ENCODE measurements at regions not wholly inside any gene's neighbourhood (a gene's known extent, or its start where the extent isn't known, plus 50 kb on each side); places are given as distances from the start of the nearest gene placed in this dataset.
"Not testable (repeated sequence)": the region's sequence is repeated elsewhere in the genome, so short reads cannot be mapped to it uniquely, and the experiment has no call there.

DNA sequence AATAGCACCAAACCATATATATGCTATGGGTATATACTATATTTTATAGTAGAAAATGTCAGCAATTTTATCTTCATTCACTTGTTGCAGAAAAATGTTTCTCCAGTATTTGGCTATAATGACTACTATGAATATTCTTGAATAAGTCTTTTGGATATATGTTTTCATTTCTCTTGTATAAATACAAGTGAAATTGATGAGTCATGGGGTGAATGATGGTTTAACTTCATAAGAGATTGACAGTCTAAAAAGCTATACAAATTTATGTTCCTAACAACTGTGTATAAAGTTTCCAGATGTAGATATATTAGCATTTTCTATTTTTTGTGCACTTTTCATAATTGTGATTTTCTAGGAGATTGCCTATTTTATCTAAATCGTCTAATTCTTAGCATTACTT lies 714.8 kb downstream of the TRHDE start:
- Histone ChIP-seq H3K36me3 (ENCODE audit: control insufficient read depth, insufficient read depth, low read length) (no peaks in the 10 kb centered on the region), H3K27ac (ENCODE audit: low read length) (no peak overlapping the region), H3K27me3 (ENCODE audit: control insufficient read depth, insufficient read depth, low read length) (no peaks in the 10 kb centered on the region), H3K4me3 (ENCODE audit: low read length) (no peak overlapping the region), H3K9me3 (ENCODE audit: control insufficient read depth, insufficient read depth, low read length) (peaks cover 3% of the 10 kb centered on the region), H3K4me1 (ENCODE audit: control insufficient read depth, insufficient read depth, low read length) (no peaks in the 10 kb centered on the region)
- TF ChIP-seq, protein P1, sequence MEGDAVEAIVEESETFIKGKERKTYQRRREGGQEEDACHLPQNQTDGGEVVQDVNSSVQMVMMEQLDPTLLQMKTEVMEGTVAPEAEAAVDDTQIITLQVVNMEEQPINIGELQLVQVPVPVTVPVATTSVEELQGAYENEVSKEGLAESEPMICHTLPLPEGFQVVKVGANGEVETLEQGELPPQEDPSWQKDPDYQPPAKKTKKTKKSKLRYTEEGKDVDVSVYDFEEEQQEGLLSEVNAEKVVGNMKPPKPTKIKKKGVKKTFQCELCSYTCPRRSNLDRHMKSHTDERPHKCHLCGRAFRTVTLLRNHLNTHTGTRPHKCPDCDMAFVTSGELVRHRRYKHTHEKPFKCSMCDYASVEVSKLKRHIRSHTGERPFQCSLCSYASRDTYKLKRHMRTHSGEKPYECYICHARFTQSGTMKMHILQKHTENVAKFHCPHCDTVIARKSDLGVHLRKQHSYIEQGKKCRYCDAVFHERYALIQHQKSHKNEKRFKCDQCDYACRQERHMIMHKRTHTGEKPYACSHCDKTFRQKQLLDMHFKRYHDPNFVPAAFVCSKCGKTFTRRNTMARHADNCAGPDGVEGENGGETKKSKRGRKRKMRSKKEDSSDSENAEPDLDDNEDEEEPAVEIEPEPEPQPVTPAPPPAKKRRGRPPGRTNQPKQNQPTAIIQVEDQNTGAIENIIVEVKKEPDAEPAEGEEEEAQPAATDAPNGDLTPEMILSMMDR (IDR thresholded peaks at IDR 0.05) = no peak
- ATAC-seq (no peak), DNase-seq (no peak)
- Mint-ChIP-seq H3K4me1 (no peaks in the 10 kb centered on the region), H3K27me3 (ENCODE audit: low read depth in 2 of 2) (no peaks in the 10 kb centered on the region), H3K27ac (no peak overlapping the region), H3K36me3 (peaks cover 6% of the 10 kb centered on the region), H3K4me3 (no peak overlapping the region), H3K9me3 (peaks cover 16 to 24% of the 10 kb centered on the region in 2 donors)
- intact Hi-C loops (cut with micrococcal nuclease) = no loop called here
- WGBS (ENCODE audit: insufficient coverage) = no CpG with 5 or more reads among the region's 1 CpG

- no peaks in the 10 kb centered on the region for H3K27me3 ChIP-seq (ENCODE audit: control insufficient read depth, insufficient read depth, low read length)
- H3K4me1 Mint-ChIP-seq = no peaks in the 10 kb centered on the region
- no peaks in the 10 kb centered on the region for H3K36me3 Mint-ChIP-seq
- DNase-seq (no peak), ATAC-seq (no peak)
- WGBS (ENCODE audit: insufficient coverage) = 87% methylated on average over 4 of the region's 4 CpGs
- H3K27ac ChIP-seq (ENCODE audit: low read length) = no peak overlapping the region
- peaks cover 3% of the 10 kb centered on the region for H3K9me3 ChIP-seq (ENCODE audit: control insufficient read depth, insufficient read depth, low read length)
- intact Hi-C loops (cut with micrococcal nuclease) = no loop called here
- no peaks in the 10 kb centered on the region for H3K4me1 ChIP-seq (ENCODE audit: control insufficient read depth, insufficient read depth, low read length)
- H3K36me3 ChIP-seq (ENCODE audit: control insufficient read depth, insufficient read depth, low read length) = no peaks in the 10 kb centered on the region
- H3K4me3 ChIP-seq (ENCODE audit: low read length) = no peak overlapping the region
- no peaks in the 10 kb centered on the region for H3K27me3 Mint-ChIP-seq (ENCODE audit: low read depth in 2 of 2)
- TF ChIP-seq, protein P1 (IDR thresholded peaks at IDR 0.05) = no peak
- peaks cover 10 to 22% of the 10 kb centered on the region in 2 donors for H3K9me3 Mint-ChIP-seq
- no peak overlapping the region for H3K27ac Mint-ChIP-seq
- no peak overlapping the region for H3K4me3 Mint-ChIP-seq
Observed at GRCh38 chr12:72989458-72989947, 717.3 kb downstream of the TRHDE start.

DNA sequence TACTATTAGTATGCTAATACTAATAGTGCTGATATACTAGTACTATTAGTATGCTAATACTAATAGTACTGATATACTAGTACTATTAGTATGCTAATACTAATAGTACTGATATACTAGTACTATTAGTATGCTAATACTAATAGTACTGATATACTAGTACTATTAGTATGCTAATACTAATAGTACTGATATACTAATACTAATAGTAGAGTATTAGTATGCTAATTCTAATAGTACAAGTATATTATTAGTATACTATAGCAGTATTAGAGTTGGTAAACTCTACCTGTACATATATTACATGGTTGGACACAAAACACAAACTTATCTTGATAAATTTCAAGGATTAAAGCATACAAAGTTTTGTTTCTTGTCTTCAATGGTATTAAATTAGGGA lies 722.9 kb downstream of the TRHDE start:
- H3K4me1 ChIP-seq (ENCODE audit: control insufficient read depth, insufficient read depth, low read length); H3K9me3 ChIP-seq (ENCODE audit: control insufficient read depth, insufficient read depth, low read length); intact Hi-C loops (cut with micrococcal nuclease); H3K4me3 Mint-ChIP-seq; H3K27ac ChIP-seq (ENCODE audit: low read length); H3K36me3 ChIP-seq (ENCODE audit: control insufficient read depth, insufficient read depth, low read length); H3K4me1 Mint-ChIP-seq; H3K4me3 ChIP-seq (ENCODE audit: low read length); ATAC-seq; H3K27me3 Mint-ChIP-seq (ENCODE audit: low read depth in 2 of 2); H3K27me3 ChIP-seq (ENCODE audit: control insufficient read depth, insufficient read depth, low read length); DNase-seq; H3K27ac Mint-ChIP-seq; H3K36me3 Mint-ChIP-seq: not testable (repeated sequence)
- peaks cover 9 to 12% of the 10 kb centered on the region in 2 donors for H3K9me3 Mint-ChIP-seq

DNA sequence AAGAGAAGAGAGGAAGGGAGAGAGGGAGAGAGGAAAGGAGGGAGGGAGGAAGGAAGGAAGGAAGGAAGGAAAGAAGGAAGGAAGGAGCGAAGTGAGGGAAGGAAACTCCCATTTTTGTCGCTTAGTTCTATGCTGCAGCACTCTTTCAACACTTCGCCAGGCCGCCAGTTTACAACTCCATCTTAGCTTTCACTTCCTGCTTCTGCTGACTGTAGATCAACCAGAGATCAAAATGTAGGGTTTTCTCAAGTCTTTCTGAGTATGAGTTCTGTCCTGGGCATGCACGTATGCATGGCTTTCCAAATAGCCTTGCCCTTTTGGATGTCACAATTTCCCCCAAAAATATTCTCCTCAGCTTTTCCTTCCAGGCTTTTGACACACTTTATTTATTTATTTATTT lies 723.4 kb downstream of the TRHDE start:
- no peaks in the 10 kb centered on the region for H3K9me3 ChIP-seq (ENCODE audit: control insufficient read depth, insufficient read depth, low read length)
- no peaks in the 10 kb centered on the region for H3K36me3 ChIP-seq (ENCODE audit: control insufficient read depth, insufficient read depth, low read length)
- DNase-seq (no peak), ATAC-seq (no peak)
- WGBS (ENCODE audit: insufficient coverage) = 97% methylated on average over 5 of the region's 5 CpGs
- no peaks in the 10 kb centered on the region for H3K4me1 ChIP-seq (ENCODE audit: control insufficient read depth, insufficient read depth, low read length)
- H3K27me3 ChIP-seq (ENCODE audit: control insufficient read depth, insufficient read depth, low read length) = no peaks in the 10 kb centered on the region
- Mint-ChIP-seq H3K9me3 (peaks cover 9 to 11% of the 10 kb centered on the region in 2 donors), H3K4me3 (no peak overlapping the region), H3K36me3 (no peaks in the 10 kb centered on the region), H3K4me1 (no peaks in the 10 kb centered on the region), H3K27ac (no peak overlapping the region), H3K27me3 (ENCODE audit: low read depth in 2 of 2) (no peaks in the 10 kb centered on the region)
- H3K27ac ChIP-seq (ENCODE audit: low read length) = no peak overlapping the region
- intact Hi-C loops (cut with micrococcal nuclease) = no loop called here
- no peak overlapping the region for H3K4me3 ChIP-seq (ENCODE audit: low read length)
- TF ChIP-seq, protein P1 (IDR thresholded peaks at IDR 0.05) = no peak

DNA sequence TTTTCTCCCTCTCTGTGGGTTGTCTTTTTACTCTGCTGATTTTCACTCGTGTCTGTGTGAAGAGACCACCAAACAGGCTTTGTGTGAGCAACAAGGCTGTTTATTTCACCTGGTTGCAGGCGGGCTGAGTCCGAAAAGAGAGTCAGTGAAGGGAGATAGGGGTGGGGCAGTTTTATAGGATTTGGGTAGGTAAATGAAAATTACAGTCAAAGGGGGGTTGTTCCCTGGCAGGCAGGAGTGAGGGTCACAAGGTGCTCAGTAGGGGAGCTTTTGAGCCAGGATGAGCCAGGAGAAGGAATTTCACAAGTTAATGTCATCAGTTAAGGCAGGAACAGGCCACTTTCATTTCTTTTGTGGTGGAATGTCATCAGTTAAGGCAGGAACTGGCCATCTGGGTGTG lies 729.6 kb downstream of the TRHDE start:
- H3K9me3 Mint-ChIP-seq; ATAC-seq; H3K9me3 ChIP-seq (ENCODE audit: control insufficient read depth, insufficient read depth, low read length); H3K4me1 Mint-ChIP-seq; H3K27me3 ChIP-seq (ENCODE audit: control insufficient read depth, insufficient read depth, low read length); H3K4me1 ChIP-seq (ENCODE audit: control insufficient read depth, insufficient read depth, low read length); intact Hi-C loops (cut with micrococcal nuclease); H3K27ac ChIP-seq (ENCODE audit: low read length); H3K27ac Mint-ChIP-seq; H3K36me3 ChIP-seq (ENCODE audit: control insufficient read depth, insufficient read depth, low read length); H3K4me3 ChIP-seq (ENCODE audit: low read length); H3K4me3 Mint-ChIP-seq; DNase-seq; H3K27me3 Mint-ChIP-seq (ENCODE audit: low read depth in 2 of 2); H3K36me3 Mint-ChIP-seq: not testable (repeated sequence)
- 89% methylated on average over 3 of the region's 3 CpGs for WGBS (ENCODE audit: insufficient coverage)

DNA sequence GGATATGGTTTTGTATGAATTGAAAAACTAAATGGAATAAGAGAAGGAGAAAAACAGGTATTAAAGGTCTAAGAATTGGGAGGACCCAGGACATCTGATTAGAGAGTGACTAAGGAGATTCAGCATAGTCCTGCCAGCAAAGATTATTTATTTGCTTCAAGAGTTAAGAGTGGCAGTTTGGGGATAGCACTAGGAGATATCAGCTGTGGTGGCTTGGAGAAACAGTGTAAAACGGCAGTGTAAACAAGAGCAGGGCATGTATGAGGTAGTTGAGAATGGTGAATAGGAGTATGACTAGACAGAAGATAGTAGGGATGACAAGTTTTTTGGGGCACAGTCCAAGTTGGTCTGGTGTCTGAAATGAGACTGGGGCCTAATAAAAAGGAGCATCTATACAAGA lies 730.3 kb downstream of the TRHDE start:
- DNase-seq; H3K27ac ChIP-seq (ENCODE audit: low read length); H3K4me3 ChIP-seq (ENCODE audit: low read length); intact Hi-C loops (cut with micrococcal nuclease); H3K4me3 Mint-ChIP-seq; H3K36me3 Mint-ChIP-seq; H3K27ac Mint-ChIP-seq; H3K4me1 ChIP-seq (ENCODE audit: control insufficient read depth, insufficient read depth, low read length); H3K9me3 ChIP-seq (ENCODE audit: control insufficient read depth, insufficient read depth, low read length); ATAC-seq; H3K36me3 ChIP-seq (ENCODE audit: control insufficient read depth, insufficient read depth, low read length); H3K27me3 ChIP-seq (ENCODE audit: control insufficient read depth, insufficient read depth, low read length); H3K27me3 Mint-ChIP-seq (ENCODE audit: low read depth in 2 of 2); H3K4me1 Mint-ChIP-seq: not testable (repeated sequence)
- peaks cover 5 to 10% of the 10 kb centered on the region in 2 donors for H3K9me3 Mint-ChIP-seq
- WGBS (ENCODE audit: insufficient coverage) = 85% methylated on average over 1 of the region's 1 CpG

Measured in natural killer cell (primary cell).